AML-193 (cell line): ENCODE measurements at regions not wholly inside any gene's neighbourhood (a gene's known extent, or its start where the extent isn't known, plus 50 kb on each side); places are given as distances from the start of the nearest gene placed in this dataset.
A peak's percentile ranks its signal among the peaks of the same experiment; 100 is the strongest.

Experiments
- DNase-seq, 2 experiments: peaks; one replicate each; lab custom pipeline; 2025; lab: John Stamatoyannopoulos, UW

DNA sequence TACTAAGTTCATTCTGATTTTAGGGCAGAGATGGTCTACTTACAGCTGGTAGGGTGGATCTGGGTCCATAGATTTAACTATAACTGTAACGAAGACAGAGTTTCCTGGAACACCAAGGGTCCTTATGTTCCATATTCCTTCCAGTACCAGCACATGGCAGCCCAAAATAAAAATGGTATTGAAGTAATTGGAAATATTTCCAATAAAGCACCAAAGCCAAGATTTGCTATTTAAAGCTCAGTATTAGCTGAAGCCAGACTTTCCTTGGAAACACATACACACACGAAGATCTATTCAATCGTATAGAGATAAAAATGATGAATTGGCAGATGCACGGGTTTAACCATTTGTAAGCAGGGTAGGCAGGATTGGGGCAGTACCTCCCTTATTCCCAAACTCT lies 289.1 kb upstream of the SORCS1 start:
- DNase-seq = no peak

DNA sequence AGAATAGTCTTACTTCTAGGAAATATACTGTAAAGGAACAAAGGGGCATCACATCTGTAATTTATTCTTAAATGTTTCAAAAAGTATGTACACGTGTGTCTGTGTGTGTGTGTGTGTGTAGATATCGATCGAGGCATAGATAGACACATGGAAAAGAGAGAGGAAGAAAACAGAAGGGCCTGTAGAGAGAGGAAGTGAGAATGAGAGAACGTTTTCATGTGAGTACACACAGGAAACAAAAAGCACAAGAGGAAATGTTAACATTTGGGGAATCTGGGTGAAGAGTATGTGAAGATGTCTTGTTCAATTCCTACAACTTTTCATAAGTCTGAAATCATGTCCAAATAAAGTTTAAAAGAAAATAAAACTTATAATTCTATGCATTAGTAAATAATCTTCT lies 286.5 kb upstream of the SORCS1 start:
- DNase-seq = no peak

- DNase-seq = no peak
Measured at GRCh38 chr10:107450056-107450455, 285.6 kb upstream of the SORCS1 start.

GRCh38 chr10:107444443-107444842 lies 279.9 kb upstream of the SORCS1 start:
- DNase-seq = no peak

DNA sequence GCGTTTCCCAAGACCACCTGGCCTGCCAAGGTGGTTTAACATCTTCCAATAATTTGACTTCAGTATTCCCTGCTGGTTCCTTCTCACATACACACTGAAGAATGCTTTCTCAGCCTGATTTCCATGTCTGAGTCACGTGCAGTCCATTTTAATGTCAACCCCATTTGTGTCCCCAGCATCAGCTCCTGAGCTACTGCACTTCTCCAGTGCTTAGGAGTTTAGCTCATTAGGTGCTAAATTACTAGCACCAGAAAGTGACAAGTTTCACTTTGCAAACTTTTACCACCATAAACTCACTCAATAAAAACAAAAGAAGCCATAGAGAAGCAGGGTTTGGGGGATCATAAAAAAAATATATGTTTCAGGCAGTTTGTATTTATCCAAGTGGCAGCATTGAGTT lies 279.3 kb upstream of the SORCS1 start:
- no peak for DNase-seq

- no peak for DNase-seq
Measured at GRCh38 chr10:107443326-107443725, 278.8 kb upstream of the SORCS1 start.

DNA sequence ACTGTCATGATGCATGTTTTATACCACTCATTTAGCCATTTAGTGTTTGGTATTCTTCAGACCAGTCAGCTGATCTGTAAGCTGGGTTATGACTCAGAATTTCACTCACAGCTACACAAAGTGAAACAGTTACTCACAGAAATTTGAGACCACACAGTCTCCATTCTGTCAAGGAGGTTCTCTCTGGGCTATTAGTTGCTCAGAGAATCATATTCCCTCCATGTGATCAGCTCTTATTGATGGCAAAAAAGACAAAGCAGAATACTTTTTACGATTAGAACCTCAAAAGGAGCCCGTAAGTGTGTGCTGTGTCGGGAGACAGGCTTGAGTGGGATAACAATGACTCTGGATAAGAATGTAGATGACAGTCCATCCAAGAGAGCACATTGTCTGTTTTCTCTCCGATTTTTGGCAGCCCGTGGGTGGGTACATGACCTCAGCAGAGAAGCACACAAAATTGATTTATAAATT lies 277.6 kb upstream of the SORCS1 start:
- no peak for DNase-seq

DNA sequence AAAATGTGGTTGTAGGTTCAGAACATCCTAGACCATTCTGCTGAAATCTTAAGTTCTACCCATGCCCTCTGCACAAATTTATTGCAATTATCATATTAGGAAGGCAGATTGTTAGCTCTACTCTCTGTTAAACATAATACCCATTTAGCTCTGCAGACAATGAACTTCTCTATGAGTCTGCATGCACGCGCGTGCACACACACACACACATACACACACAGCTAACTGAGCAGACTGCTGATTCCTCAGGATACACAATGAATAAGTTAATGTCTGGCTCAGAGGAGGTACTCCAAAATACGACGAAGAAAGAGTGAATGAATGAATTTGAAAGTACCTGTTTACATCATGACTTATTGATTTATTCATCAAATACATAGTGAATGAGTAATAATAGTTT lies 276.2 kb upstream of the SORCS1 start:
- no peak for DNase-seq

DNA sequence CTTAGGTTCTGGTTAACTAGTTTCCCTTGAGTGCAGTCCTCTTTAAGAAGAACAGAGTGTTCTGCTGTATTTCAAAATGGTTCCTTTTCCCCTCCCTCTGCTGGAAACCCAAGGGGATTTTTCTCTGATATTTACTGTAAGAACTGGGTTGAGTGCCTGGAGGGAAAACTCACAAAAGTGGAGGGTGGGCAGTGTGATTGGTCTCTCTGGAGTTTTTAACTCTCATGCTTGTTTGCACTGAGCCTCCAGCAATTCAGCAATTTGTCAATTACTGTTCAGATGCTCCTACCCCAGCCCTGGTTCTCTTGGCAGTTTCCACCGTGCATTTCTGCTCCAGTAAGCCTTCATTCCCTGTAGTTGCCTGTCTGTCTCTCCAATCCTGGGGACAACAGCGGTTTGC lies 273.4 kb upstream of the SORCS1 start:
- DNase-seq = no peak

GRCh38 chr10:107436568-107436967 lies 272.1 kb upstream of the SORCS1 start:
- no peak for DNase-seq

DNA sequence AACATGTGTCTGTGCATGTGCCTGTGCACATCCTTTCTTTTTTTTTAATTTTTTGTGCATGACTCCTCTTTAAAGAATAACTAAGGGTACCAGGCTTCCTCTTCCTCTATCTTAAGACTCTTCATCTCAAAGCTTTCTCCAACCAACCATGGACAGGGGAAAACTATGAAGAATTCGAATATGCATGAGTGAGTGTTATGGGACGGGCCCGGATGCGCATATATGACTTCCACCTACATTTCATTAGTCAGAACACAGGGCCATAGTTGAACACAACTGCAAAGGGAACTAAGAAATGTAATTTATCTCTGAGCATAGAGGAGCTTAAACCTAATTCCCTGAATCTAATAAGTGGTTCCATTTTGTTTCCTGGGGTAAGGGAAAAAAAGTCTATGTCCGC lies 270.3 kb upstream of the SORCS1 start:
- DNase-seq = no peak

DNA sequence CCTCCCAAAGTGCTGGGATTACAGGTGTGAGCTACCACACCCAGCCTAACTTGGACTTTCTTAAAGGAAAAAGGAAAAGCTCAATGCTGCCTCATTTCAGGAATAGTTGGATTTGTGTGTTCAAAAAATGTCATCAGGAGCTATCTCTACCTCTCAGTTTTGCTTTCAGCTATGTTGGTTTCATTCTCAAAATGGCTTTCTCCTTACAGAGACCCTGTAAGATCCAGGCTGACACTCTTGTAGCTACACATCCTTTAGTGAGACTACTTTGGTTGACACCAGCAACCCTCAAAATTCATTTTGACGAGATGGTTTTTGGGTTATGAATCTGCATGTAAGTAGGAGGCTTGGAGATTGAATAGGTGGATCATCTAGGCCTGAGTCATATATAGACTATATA lies 269.7 kb upstream of the SORCS1 start:
- DNase-seq = no peak

GRCh38 chr10:107433605-107434004 lies 269.1 kb upstream of the SORCS1 start:
- no peak for DNase-seq

- no peak for DNase-seq
Measured at GRCh38 chr10:107430446-107430845, 265.9 kb upstream of the SORCS1 start.

- no peak for DNase-seq
Measured at GRCh38 chr10:107427016-107427415, 262.5 kb upstream of the SORCS1 start.

GRCh38 chr10:107425931-107426553 lies 261.5 kb upstream of the SORCS1 start:
- DNase-seq = no peak

GRCh38 chr10:107424628-107425027 lies 260.1 kb upstream of the SORCS1 start:
- DNase-seq = no peak

DNA sequence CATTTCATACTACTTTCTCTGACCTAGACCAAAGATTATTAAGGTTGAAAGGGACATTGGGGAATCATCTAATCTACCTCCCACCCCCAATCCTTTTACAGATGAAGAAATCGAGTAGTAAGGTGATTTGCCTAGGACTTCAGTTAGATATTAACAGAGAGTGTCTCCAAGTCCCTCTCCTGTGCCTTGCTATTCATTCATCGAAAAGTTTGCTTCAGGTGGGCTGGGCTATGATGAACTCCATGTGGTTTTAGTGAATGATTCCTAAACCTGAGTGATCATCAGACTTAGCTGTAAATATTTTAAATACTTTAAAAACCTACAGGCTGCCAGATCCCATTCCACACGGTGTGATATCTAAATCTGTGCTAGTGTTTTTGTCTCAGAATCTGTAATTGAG lies 259.4 kb upstream of the SORCS1 start:
- no peak for DNase-seq

GRCh38 chr10:107422681-107423080 lies 258.2 kb upstream of the SORCS1 start:
- no peak for DNase-seq

GRCh38 chr10:107420196-107420595 lies 255.7 kb upstream of the SORCS1 start:
- DNase-seq = no peak

DNA sequence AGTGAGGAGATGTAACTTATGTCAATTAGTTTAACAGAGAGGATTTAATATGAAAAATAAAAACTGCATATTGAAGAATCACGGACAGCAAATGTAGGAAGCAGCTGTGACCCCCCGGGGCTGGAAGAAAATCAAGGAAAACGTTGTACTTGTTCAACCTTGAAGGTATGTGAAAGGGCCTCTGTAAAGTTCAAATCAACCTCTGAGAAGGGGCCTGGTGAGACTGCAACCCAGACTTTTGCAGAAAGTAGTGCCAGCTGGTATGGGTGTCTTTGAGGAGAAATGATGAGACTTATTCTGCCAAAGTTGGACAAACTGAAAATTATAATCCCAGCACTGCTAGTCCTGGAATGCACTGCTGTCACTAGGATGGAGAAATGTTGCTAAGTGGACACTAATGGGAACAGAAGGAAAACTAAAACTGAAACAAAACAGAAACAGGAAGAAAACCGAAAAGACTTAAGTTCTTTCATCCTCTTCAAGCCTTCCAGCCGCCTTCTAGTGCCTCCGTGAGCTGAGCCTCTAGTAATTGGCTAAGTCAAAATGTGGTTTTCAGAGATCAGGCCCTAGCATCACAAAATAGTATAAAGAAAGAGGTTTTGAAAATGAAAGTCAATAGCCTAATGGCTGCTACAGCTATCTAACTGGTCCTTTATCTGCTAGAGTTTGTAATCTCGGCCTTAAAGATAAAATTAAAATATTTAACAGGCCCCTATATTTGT lies 253.7 kb upstream of the SORCS1 start:
- DNase-seq = no peak

GRCh38 chr10:107417446-107417845 lies 252.9 kb upstream of the SORCS1 start:
- no peak for DNase-seq

GRCh38 chr10:107415446-107415845 lies 250.9 kb upstream of the SORCS1 start:
- peak; percentile 11 to 42 for DNase-seq

DNA sequence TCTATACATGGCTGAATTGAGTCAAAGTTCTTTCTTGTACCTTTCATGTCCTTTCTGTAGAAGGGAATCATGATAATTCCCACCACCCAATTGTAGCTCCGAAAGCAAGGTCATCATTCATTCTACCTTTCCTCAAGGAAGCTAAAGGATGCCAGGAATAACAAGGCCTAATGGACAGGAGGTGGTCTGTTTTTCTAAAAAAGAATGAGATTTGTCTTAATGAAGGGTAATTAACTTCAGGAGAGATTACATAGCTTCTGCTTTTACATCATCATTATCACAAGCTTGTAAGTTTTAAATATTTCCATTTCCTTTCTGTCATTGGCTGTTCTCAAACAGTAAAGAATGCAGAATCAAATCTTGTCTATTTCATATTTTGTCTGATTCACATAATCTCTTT lies 249.5 kb upstream of the SORCS1 start:
- DNase-seq = no peak
